PC-3 (cell line): ENCODE measurements at regions not wholly inside any gene's neighbourhood (a gene's known extent, or its start where the extent isn't known, plus 50 kb on each side); places are given as distances from the start of the nearest gene placed in this dataset.

Experiments
- ATAC-seq: fragments of 200-7000 bp; cut with Tn5 transposase; 2 replicates; pipeline ENCODE4 v1.9.1; 2020; ENCODE audit warnings: mild to moderate bottlenecking, moderate library complexity
- BruUV-seq: library from RNA; stranded (reverse); fragments of 400-500 nt; replicated peaks from 2 replicates; lab custom pipeline; 2021; lab: Mats Ljungman, UMichigan
- CTCF ChIA-PET: fragments of 300-600 bp; sonication (Branson Sonifier 250); formaldehyde crosslinking; loops from one replicate; lab custom pipeline; 2022; ENCODE audit warnings: antibody characterized with exemption; lab: Charles Lee
- POLR2A ChIA-PET: fragments of 300-600 bp; sonication (Branson Sonifier 250); formaldehyde crosslinking; loops from one replicate; lab custom pipeline; 2022; ENCODE audit warnings: antibody characterized with exemption; ENCODE audit not compliant: unreplicated experiment; lab: Charles Lee
- DNase-seq: peaks from one replicate; pipeline ENCODE4 v3.0.0-alpha.2; 2015
- H2AFZ ChIP-seq: fragments of 300-600 bp; sonication (generic); 2 replicates; pipeline ENCODE4 v1.6.0; 2016; ENCODE audit warnings: antibody characterized with exemption, low read length
- H3F3A ChIP-seq: fragments of 300-600 bp; sonication (generic); one replicate; pipeline ENCODE4 v1.6.0; 2017; ENCODE audit warnings: antibody characterized with exemption, low read length, control low read depth, mild to moderate bottlenecking; ENCODE audit not compliant: unreplicated experiment
- H3K27ac ChIP-seq: fragments of 300-600 bp; sonication (generic); 2 replicates; pipeline ENCODE4 v1.5.1; 2016; ENCODE audit warnings: mild to moderate bottlenecking, low read length
- H3K27me3 ChIP-seq: fragments of 300-600 bp; sonication (generic); 2 replicates; pipeline ENCODE4 v1.6.1; 2016; ENCODE audit warnings: low read length, mixed read lengths
- H3K36me3 ChIP-seq: fragments of 300-600 bp; sonication (generic); 2 replicates; pipeline ENCODE4 v1.6.1; 2016; ENCODE audit warnings: low read depth, mixed run types, low read length, mixed read lengths
- H3K4me1 ChIP-seq: fragments of 300-600 bp; sonication (generic); 2 replicates; pipeline ENCODE4 v1.5.1; 2016; ENCODE audit warnings: low read length; ENCODE audit not compliant: insufficient read depth
- H3K4me2 ChIP-seq: fragments of 300-600 bp; sonication (generic); 2 replicates; pipeline ENCODE4 v1.6.0; 2016; ENCODE audit warnings: low read length
- H3K4me3 ChIP-seq: fragments of 300-600 bp; sonication (generic); 2 replicates; pipeline ENCODE4 v1.5.1; 2016; ENCODE audit warnings: mild to moderate bottlenecking, low read length, mixed read lengths
- H3K79me2 ChIP-seq: fragments of 300-600 bp; sonication (generic); 2 replicates; pipeline ENCODE4 v1.6.1; 2017; ENCODE audit warnings: low read length, mixed read lengths
- H3K9ac ChIP-seq: fragments of 300-600 bp; sonication (generic); 2 replicates; pipeline ENCODE4 v1.6.0; 2016; ENCODE audit warnings: mild to moderate bottlenecking, low read length
- H3K9me2 ChIP-seq: fragments of 300-600 bp; sonication (generic); replicated peaks from 2 replicates; pipeline ENCODE4 v1.6.1; 2016; ENCODE audit warnings: mixed run types, low read length, mixed read lengths
- H3K9me3 ChIP-seq: fragments of 300-600 bp; sonication (generic); 2 replicates; pipeline ENCODE4 v1.6.1; 2016; ENCODE audit warnings: low read length, mixed read lengths
- H4K20me1 ChIP-seq: fragments of 300-600 bp; sonication (generic); 2 replicates; pipeline ENCODE4 v1.6.1; 2016; ENCODE audit warnings: low read length, mixed read lengths
- EZH2 ChIP-seq: fragments of 300-600 bp; sonication (generic); IDR thresholded peaks from one replicate; pipeline ENCODE4 v1.6.1; 2017; ENCODE audit warnings: antibody characterized with exemption, mild to moderate bottlenecking, low read length; ENCODE audit not compliant: unreplicated experiment
- EZH2phosphoT487 ChIP-seq: fragments of 300-600 bp; sonication (generic); IDR thresholded peaks from 2 replicates; pipeline ENCODE4 v1.6.1; 2018; ENCODE audit warnings: mild to moderate bottlenecking, antibody characterized with exemption, low read length, borderline replicate concordance
- intact Hi-C: fragments of 100-400 bp; cut with micrococcal nuclease; formaldehyde crosslinking; loops from 2 replicates; pipeline ENCODE4 v1.9.0; 2023
- TF ChIP-seq, protein P1 (sequence below): fragments of 300-600 bp; sonication (generic); conservative IDR thresholded peaks from 2 replicates; pipeline ENCODE4 v1.5.1; 2017; ENCODE audit warnings: antibody characterized with exemption, low read depth, mild to moderate bottlenecking, low read length

DNA sequence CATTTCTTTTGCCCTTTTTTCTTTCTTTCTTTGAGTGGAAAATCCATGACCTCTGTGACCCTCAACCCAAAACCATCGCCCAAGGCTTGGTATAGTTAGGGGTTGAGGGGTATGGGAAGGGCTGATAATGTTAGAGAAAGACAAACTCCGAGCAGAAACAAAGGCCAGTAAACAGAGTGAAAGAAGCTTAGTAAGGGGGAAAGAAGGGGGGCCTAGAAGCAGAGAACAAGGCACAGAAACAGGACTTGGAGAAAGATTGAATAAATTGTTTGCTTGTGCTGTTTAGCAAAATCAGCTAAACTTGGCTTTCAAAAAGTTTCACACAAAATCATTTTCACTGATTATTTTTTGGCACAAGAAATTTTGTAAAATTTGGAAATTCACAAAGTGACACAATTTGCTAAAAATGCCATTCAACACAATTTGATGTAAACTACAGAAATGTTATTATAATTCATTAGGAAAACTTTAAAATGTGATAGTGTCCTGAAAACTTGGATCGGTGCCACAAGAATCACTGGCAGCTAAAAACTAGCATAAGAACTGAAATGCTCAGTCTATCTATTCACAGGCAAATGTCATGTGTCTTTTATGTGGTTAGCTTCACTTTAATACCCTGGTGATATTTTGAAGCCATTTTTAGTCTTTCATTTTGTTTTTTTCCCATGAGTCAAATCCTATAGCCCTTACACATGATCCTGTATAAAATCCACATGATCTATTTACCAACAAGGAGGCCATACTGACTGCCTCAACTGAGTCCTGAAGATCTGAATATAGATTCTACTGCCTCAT lies 276.4 kb downstream of the NR2F1-AS1 start:
- Histone ChIP-seq H3K27me3 (no peaks in the 10 kb centered on the region), H3K79me2 (no peaks in the 10 kb centered on the region), H3K4me1 (peaks cover 41% of the 10 kb centered on the region), H3K27ac (no peak overlapping the region), H3K9me3 (no peaks in the 10 kb centered on the region), H3K36me3 (no peaks in the 10 kb centered on the region), H3K9me2 (no peaks in the 10 kb centered on the region), H4K20me1 (no peaks in the 10 kb centered on the region), H3K4me2 (no peak overlapping the region), H2AFZ (no peak overlapping the region), H3K9ac (no peak overlapping the region), H3F3A (no peaks in the 10 kb centered on the region), H3K4me3 (no peak overlapping the region)
- POLR2A ChIA-PET: interaction anchor here (0.6 kb wide), 1 partner anchor 45 kb away, joined by 11 read pairs; no protein-coding TSS in a partner anchor
- TF ChIP-seq EZH2 (no peak), EZH2phosphoT487 (no peak)
- TF ChIP-seq, protein P1, sequence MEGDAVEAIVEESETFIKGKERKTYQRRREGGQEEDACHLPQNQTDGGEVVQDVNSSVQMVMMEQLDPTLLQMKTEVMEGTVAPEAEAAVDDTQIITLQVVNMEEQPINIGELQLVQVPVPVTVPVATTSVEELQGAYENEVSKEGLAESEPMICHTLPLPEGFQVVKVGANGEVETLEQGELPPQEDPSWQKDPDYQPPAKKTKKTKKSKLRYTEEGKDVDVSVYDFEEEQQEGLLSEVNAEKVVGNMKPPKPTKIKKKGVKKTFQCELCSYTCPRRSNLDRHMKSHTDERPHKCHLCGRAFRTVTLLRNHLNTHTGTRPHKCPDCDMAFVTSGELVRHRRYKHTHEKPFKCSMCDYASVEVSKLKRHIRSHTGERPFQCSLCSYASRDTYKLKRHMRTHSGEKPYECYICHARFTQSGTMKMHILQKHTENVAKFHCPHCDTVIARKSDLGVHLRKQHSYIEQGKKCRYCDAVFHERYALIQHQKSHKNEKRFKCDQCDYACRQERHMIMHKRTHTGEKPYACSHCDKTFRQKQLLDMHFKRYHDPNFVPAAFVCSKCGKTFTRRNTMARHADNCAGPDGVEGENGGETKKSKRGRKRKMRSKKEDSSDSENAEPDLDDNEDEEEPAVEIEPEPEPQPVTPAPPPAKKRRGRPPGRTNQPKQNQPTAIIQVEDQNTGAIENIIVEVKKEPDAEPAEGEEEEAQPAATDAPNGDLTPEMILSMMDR: no peak
- no TSS peak for BruUV-seq
- CTCF ChIA-PET: no interaction called here
- intact Hi-C loops: no loop called here
- DNase-seq (no peak), ATAC-seq (no peak)

DNA sequence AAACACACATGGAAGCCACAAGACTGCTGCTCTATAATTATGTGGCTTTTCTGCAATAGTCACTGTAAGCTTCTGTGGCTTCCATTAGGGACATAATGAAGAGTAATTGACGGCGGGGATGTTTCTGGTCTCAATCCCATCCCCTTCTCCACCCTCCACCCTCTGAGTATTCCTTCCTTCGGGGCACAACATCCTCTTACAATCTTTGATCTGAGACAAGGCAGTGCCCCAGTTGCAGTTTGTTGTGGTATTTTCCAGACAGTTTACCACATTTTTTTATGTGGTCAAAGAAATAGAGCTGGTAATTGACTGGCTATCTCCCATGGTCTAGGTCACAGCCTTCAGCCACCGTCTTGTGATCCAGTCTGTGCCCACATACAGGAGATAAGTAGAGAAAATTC lies 277.7 kb downstream of the NR2F1-AS1 start:
- H3F3A ChIP-seq: no peaks in the 10 kb centered on the region
- H3K36me3 ChIP-seq: no peaks in the 10 kb centered on the region
- no peaks in the 10 kb centered on the region for H3K9me3 ChIP-seq
- ATAC-seq (no peak), DNase-seq (no peak)
- no peaks in the 10 kb centered on the region for H3K27me3 ChIP-seq
- H3K9me2 ChIP-seq: no peaks in the 10 kb centered on the region
- TF ChIP-seq, protein P1: no peak
- no peak for TF ChIP-seq EZH2phosphoT487
- TF ChIP-seq EZH2: no peak
- peaks cover 32% of the 10 kb centered on the region for H3K4me1 ChIP-seq
- H3K4me3 ChIP-seq: no peak overlapping the region
- intact Hi-C loops: no loop called here
- no peaks in the 10 kb centered on the region for H4K20me1 ChIP-seq
- no peak overlapping the region for H3K4me2 ChIP-seq
- ChIA-PET POLR2A (no interaction called here), CTCF (no interaction called here)
- H3K9ac ChIP-seq: no peak overlapping the region
- no peak overlapping the region for H3K27ac ChIP-seq
- no peaks in the 10 kb centered on the region for H3K79me2 ChIP-seq
- no TSS peak for BruUV-seq
- H2AFZ ChIP-seq: no peak overlapping the region

DNA sequence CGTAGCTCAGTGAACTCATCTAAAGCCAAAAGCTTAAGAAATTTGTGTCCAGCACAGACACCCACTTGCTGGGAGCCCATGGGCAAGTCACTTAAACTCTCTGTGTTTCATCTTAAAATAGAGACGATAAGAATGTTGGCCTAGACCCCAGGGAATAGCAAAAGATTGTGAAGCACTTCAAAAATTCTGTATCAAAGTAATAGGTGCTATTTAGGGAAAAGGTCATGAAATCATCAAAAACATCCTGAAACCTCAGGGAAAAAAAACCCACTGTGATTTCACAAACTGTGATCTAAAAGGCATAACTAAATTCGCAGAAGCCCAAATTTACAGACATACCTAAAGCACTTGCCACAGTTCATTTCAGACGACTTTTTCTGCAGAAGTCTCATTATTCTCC lies 278.3 kb downstream of the NR2F1-AS1 start:
- no peak overlapping the region for H3K27ac ChIP-seq
- CTCF ChIA-PET: no interaction called here

More for the DNA sequence above, 278.3 kb downstream of the NR2F1-AS1 start:
- Histone ChIP-seq H3K4me1 (peaks cover 26% of the 10 kb centered on the region), H3K36me3 (no peaks in the 10 kb centered on the region), H3F3A (no peaks in the 10 kb centered on the region), H3K27me3 (no peaks in the 10 kb centered on the region), H4K20me1 (no peaks in the 10 kb centered on the region), H3K4me2 (no peak overlapping the region), H3K4me3 (no peak overlapping the region), H2AFZ (no peak overlapping the region), H3K9me3 (no peaks in the 10 kb centered on the region), H3K9ac (no peak overlapping the region), H3K9me2 (no peaks in the 10 kb centered on the region), H3K79me2 (no peaks in the 10 kb centered on the region)
- no TSS peak for BruUV-seq
- ATAC-seq: no peak
- TF ChIP-seq EZH2 (no peak), EZH2phosphoT487 (no peak)
- TF ChIP-seq, protein P1: no peak
- intact Hi-C loops: no loop called here
- POLR2A ChIA-PET: no interaction called here
- DNase-seq: no peak
